ENCODE measurements at regions not wholly inside any gene's neighbourhood (a gene's known extent, or its start where the extent isn't known, plus 50 kb on each side); places are given as distances from the start of the nearest gene placed in this dataset.

- H3K4me1 ChIP-seq (ENCODE audit: insufficient read depth, low read length) = no peaks in the 10 kb centered on the region
- no peak overlapping the region for H3K4me3 ChIP-seq (replicated peaks in 1 of 3; ENCODE audit: insufficient read depth in 1 of 3, low read depth in 2 of 3, low read length in 3 of 3)
- intact Hi-C loops (cut with micrococcal nuclease; ENCODE audit: unreplicated experiment) (no loop called here), in situ Hi-C loops (cut with HindIII; ENCODE audit: extremely low pct_ligation_motif_present, low pct_unique_long_range_greater_than_20kb) (no loop called here)
- FAIRE-seq = no peak
- H3K36me3 ChIP-seq (replicated peaks in 1 of 2; ENCODE audit: control insufficient read depth in 1 of 2, insufficient read depth in 2 of 2, low read length in 2 of 2) = no peaks in the 10 kb centered on the region
- WGBS (ENCODE audit: low lambda C conversion rate) = 39% methylated on average over 2 of the region's 2 CpGs
- POLR2A ChIA-PET = no interaction called here
- no peaks in the 10 kb centered on the region for H4K20me1 ChIP-seq (ENCODE audit: insufficient read depth, low read length)
- H3K79me2 ChIP-seq (ENCODE audit: insufficient read depth, low read length) = no peaks in the 10 kb centered on the region
- H3K9ac ChIP-seq (ENCODE audit: insufficient read depth, low read depth, low read length) = no peak overlapping the region
- H3K9me3 ChIP-seq (ENCODE audit: low read length) = no peaks in the 10 kb centered on the region
- DNase-seq (ENCODE audit: low spot score) = no peak
- H3K27ac ChIP-seq (ENCODE audit: extremely low read length, insufficient read depth, low read length) = no peak overlapping the region
- BruUV-seq (replicated peaks) = no TSS peak
- no peak overlapping the region for H2AFZ ChIP-seq (ENCODE audit: low read length)
- H3K27me3 ChIP-seq (ENCODE audit: control insufficient read depth in 1 of 2, insufficient read depth in 2 of 2, low read length in 2 of 2) = no peaks in the 10 kb centered on the region
- CTCF ChIA-PET (ENCODE audit: low intra/inter-chr PET ratio, low total read pairs) = no interaction called here
- ATAC-seq = no peak
- H3K4me2 ChIP-seq (ENCODE audit: low read depth, low read length) = no peak overlapping the region
- no peak for TF ChIP-seq ZNF646 (CRISPR knock-in tag; IDR thresholded peaks at IDR 0.05)
- TF ChIP-seq ZBTB10 (CRISPR knock-in tag; IDR thresholded peaks at IDR 0.05; ENCODE audit: borderline replicate concordance) = no peak
- TF ChIP-seq ZBTB4 (CRISPR knock-in tag; IDR thresholded peaks at IDR 0.05; ENCODE audit: borderline replicate concordance) = no peak
- no peak for TF ChIP-seq ZNF205 (CRISPR knock-in tag; IDR thresholded peaks at IDR 0.05)
- no peak for TF ChIP-seq TARDBP (CRISPR knock-in tag; IDR thresholded peaks at IDR 0.05)
- TF ChIP-seq RNF219 (CRISPR knock-in tag; IDR thresholded peaks at IDR 0.05) = no peak
- TF ChIP-seq ZNF124 (CRISPR knock-in tag; IDR thresholded peaks at IDR 0.05) = no peak
- TF ChIP-seq GLMP (CRISPR knock-in tag; IDR thresholded peaks at IDR 0.05; ENCODE audit: borderline replicate concordance) = no peak
These were observed 666.8 kb downstream of the ACTL7B start for GRCh38 chr9:108188976-108189375.

All from HepG2 (cell line).